Panc1 (cell line): ENCODE measurements at regions not wholly inside any gene's neighbourhood (a gene's known extent, or its start where the extent isn't known, plus 50 kb on each side); places are given as distances from the start of the nearest gene placed in this dataset.

ENCODE experiments used
- ATAC-seq: fragments of 200-7000 bp; cut with Tn5 transposase; 2 replicates; pipeline ENCODE4 v1.9.1; 2020; ENCODE audit warnings: mild to moderate bottlenecking, moderate library complexity
- BruUV-seq: library from RNA; stranded (reverse); fragments of 400-500 nt; replicated peaks from 2 replicates; lab custom pipeline; 2021; lab: Mats Ljungman, UMichigan
- CTCF ChIA-PET: fragments of 300-600 bp; sonication (Branson Sonifier 250); formaldehyde crosslinking; loops from one replicate; lab custom pipeline; 2022; ENCODE audit warnings: antibody characterized with exemption; lab: Charles Lee
- POLR2A ChIA-PET: fragments of 300-600 bp; sonication (Branson Sonifier 250); formaldehyde crosslinking; loops from one replicate; lab custom pipeline; 2022; ENCODE audit warnings: antibody characterized with exemption; lab: Charles Lee
- DNase-seq: peaks from one replicate; pipeline ENCODE4 v3.0.0-alpha.2; 2010; ENCODE audit warnings: low read depth, low spot score
- H3K27ac ChIP-seq: 2 replicates; pipeline ENCODE4 v1.5.1; 2011; ENCODE audit warnings: mild to moderate bottlenecking, low read length, inconsistent platforms
- H3K27me3 ChIP-seq: fragments of 200-500 bp; sonication (Bioruptor generic); 2 replicates; pipeline ENCODE4 v1.6.0; 2014; ENCODE audit warnings: low read length, inconsistent platforms; ENCODE audit not compliant: control insufficient read depth, insufficient read depth
- H3K36me3 ChIP-seq: fragments of 200-500 bp; sonication (Bioruptor generic); 2 replicates; pipeline ENCODE4 v1.5.1; 2014; ENCODE audit warnings: inconsistent platforms, mild to moderate bottlenecking, low read length, moderate library complexity; ENCODE audit not compliant: control insufficient read depth, insufficient read depth
- H3K4me1 ChIP-seq: 2 replicates; pipeline ENCODE4 v1.5.1; 2011; ENCODE audit warnings: inconsistent platforms, mild to moderate bottlenecking, low read length, moderate library complexity; ENCODE audit not compliant: control insufficient read depth, insufficient read depth
- H3K4me3 ChIP-seq, 2 experiments: 2 replicates each; pipeline ENCODE4 v1.5.1; 2011 to 2012; ENCODE audit warnings: low read depth in 2 of 2, low read length in 2 of 2, mild to moderate bottlenecking in 2 of 2, inconsistent platforms in 1 of 2, moderate library complexity in 1 of 2
- H3K9me3 ChIP-seq: fragments of 200-500 bp; sonication (Bioruptor generic); 2 replicates; pipeline ENCODE4 v1.5.1; 2014; ENCODE audit warnings: low read depth, mild to moderate bottlenecking, inconsistent platforms, low read length, moderate library complexity; ENCODE audit not compliant: control insufficient read depth, insufficient read depth
- POLR2AphosphoS5 ChIP-seq: IDR thresholded peaks from 2 replicates; pipeline ENCODE4 v1.6.1; 2012; ENCODE audit warnings: mild to moderate bottlenecking, low read depth, low read length, moderate library complexity
- SIN3A ChIP-seq: IDR thresholded peaks from 2 replicates; pipeline ENCODE4 v1.6.1; 2012; ENCODE audit warnings: low read depth, mild to moderate bottlenecking, low read length, moderate library complexity, borderline replicate concordance; ENCODE audit not compliant: insufficient read depth
- TCF7L2 ChIP-seq: IDR thresholded peaks from 2 replicates; pipeline ENCODE4 v1.6.1; 2011; ENCODE audit warnings: mild to moderate bottlenecking, low read depth, low read length, inconsistent platforms
- in situ Hi-C: cut with HindIII; loops from 2 replicates; pipeline ENCODE4 v1.10.0; 2016; ENCODE audit warnings: low sequenced_read_pairs, low pct_unique_long_range_greater_than_20kb
- intact Hi-C: fragments of 100-400 bp; cut with micrococcal nuclease; formaldehyde crosslinking; loops from one replicate; pipeline ENCODE4 v1.10.0; 2022; ENCODE audit not compliant: unreplicated experiment
- TF ChIP-seq, protein P1 (sequence below): fragments of 450-650 bp; IDR thresholded peaks from 2 replicates; pipeline ENCODE4 v1.5.1; 2017; ENCODE audit warnings: mild to moderate bottlenecking
- TF ChIP-seq, protein P2 (sequence below), 2 experiments: IDR thresholded peaks; 2 replicates each; pipeline ENCODE4 v1.6.1; 2011 to 2012; ENCODE audit warnings: low read depth in 2 of 2, control low read depth in 1 of 2, low read length in 1 of 2, mild to moderate bottlenecking in 1 of 2, moderate library complexity in 1 of 2; ENCODE audit not compliant: insufficient read depth in 1 of 2

DNA sequence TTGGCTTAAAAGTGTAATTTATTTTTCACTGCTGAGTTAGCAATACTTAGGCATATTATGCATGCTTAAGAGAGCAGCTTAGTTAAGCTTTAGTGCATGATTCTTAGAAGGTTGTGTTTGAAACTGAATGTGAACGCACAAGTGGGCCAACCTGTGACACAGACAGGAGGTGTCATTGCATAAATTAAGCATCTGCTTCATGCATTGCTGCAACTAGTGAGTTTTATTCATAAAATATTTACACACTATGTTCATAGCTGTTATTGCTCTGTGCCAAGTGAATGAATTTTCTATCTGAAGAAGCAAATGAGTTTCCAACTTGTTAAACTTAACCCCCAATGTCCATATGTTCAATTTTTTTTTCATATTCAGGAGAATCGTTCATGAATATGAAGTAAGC is 806.4 kb downstream of the GALR1 start:
- Histone ChIP-seq H3K4me3 (no peak overlapping the region), H3K36me3 (no peaks in the 10 kb centered on the region), H3K27ac (no peak overlapping the region), H3K9me3 (no peaks in the 10 kb centered on the region), H3K27me3 (peaks cover 6% of the 10 kb centered on the region; the same call in 1 of the 2 replicates), H3K4me1 (no peaks in the 10 kb centered on the region)
- no peak for ATAC-seq
- no peak for TF ChIP-seq TCF7L2
- TF ChIP-seq, protein P1, sequence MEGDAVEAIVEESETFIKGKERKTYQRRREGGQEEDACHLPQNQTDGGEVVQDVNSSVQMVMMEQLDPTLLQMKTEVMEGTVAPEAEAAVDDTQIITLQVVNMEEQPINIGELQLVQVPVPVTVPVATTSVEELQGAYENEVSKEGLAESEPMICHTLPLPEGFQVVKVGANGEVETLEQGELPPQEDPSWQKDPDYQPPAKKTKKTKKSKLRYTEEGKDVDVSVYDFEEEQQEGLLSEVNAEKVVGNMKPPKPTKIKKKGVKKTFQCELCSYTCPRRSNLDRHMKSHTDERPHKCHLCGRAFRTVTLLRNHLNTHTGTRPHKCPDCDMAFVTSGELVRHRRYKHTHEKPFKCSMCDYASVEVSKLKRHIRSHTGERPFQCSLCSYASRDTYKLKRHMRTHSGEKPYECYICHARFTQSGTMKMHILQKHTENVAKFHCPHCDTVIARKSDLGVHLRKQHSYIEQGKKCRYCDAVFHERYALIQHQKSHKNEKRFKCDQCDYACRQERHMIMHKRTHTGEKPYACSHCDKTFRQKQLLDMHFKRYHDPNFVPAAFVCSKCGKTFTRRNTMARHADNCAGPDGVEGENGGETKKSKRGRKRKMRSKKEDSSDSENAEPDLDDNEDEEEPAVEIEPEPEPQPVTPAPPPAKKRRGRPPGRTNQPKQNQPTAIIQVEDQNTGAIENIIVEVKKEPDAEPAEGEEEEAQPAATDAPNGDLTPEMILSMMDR = no peak
- no peak for TF ChIP-seq SIN3A
- TF ChIP-seq, protein P2, sequence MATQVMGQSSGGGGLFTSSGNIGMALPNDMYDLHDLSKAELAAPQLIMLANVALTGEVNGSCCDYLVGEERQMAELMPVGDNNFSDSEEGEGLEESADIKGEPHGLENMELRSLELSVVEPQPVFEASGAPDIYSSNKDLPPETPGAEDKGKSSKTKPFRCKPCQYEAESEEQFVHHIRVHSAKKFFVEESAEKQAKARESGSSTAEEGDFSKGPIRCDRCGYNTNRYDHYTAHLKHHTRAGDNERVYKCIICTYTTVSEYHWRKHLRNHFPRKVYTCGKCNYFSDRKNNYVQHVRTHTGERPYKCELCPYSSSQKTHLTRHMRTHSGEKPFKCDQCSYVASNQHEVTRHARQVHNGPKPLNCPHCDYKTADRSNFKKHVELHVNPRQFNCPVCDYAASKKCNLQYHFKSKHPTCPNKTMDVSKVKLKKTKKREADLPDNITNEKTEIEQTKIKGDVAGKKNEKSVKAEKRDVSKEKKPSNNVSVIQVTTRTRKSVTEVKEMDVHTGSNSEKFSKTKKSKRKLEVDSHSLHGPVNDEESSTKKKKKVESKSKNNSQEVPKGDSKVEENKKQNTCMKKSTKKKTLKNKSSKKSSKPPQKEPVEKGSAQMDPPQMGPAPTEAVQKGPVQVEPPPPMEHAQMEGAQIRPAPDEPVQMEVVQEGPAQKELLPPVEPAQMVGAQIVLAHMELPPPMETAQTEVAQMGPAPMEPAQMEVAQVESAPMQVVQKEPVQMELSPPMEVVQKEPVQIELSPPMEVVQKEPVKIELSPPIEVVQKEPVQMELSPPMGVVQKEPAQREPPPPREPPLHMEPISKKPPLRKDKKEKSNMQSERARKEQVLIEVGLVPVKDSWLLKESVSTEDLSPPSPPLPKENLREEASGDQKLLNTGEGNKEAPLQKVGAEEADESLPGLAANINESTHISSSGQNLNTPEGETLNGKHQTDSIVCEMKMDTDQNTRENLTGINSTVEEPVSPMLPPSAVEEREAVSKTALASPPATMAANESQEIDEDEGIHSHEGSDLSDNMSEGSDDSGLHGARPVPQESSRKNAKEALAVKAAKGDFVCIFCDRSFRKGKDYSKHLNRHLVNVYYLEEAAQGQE (IDR thresholded peaks at IDR 0.05; ENCODE audit: insufficient read depth in 1 of 2, low read depth in 2 of 2, low read length in 1 of 2) = no peak
- TF ChIP-seq POLR2AphosphoS5 = no peak
- no TSS peak for BruUV-seq
- CTCF ChIA-PET = no interaction called here
- intact Hi-C loops = no loop called here
- POLR2A ChIA-PET = no interaction called here
- in situ Hi-C loops = no loop called here
- DNase-seq = no peak

DNA sequence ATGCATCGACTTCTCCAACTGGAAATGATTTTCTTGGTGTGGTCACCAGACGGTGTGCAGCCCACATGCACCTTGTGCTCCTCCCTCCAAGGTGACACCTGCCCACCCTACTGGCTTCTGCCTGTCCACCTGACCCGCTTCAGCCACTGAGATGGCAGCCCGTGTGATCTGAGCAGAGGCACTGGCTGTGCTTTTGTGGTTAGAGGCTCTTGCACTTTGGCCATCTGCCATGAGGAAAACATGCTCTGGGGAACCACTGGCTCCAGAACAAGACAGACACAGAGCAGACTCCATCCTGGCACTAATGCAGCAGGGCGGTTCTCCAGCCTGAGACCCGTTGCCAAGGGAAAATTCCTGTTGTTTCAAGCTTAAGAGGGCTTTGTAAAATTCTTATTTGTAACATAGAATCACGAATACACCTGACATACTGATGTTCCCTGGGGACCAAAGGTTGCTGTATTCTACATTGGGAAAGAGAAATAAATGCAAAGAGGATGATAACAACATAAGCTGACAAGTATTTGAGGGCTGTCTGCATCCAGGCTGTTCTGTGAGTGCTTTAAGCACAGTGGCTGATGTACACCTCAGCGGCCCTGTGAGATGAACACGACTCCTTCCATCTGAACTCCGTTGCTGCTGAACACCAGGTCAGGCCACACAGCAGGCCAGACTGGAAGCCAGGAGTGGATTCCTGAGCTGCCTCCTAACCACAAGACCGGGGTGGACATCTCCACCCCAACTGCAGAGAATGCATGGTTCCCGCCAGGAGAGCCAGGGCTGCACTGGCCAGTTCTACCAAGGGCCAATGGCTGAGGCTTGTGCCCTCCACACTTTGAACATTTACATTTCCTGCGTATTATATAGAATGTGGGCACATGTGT is 820.4 kb downstream of the GALR1 start:
- no peak overlapping the region for H3K4me3 ChIP-seq
- H3K27me3 ChIP-seq = peaks cover 18% of the 10 kb centered on the region
- ATAC-seq (no peak), DNase-seq (no peak)
- no peak overlapping the region for H3K27ac ChIP-seq
- BruUV-seq = no TSS peak
- intact Hi-C loops = loop anchor here (5.0 kb wide), 1 partner anchor 917 kb away; no protein-coding TSS in a partner anchor
- H3K9me3 ChIP-seq = peaks cover 5% of the 10 kb centered on the region; the same call in 1 of the 2 replicates
- ChIA-PET CTCF (no interaction called here), POLR2A (no interaction called here)
- in situ Hi-C loops = no loop called here
- no peaks in the 10 kb centered on the region for H3K4me1 ChIP-seq
- H3K36me3 ChIP-seq = no peaks in the 10 kb centered on the region
- TF ChIP-seq, protein P1 = no peak
- TF ChIP-seq SIN3A (no peak), TCF7L2 (no peak), POLR2AphosphoS5 (no peak)
- TF ChIP-seq, protein P2 (IDR thresholded peaks at IDR 0.05; ENCODE audit: insufficient read depth in 1 of 2, low read depth in 2 of 2, low read length in 1 of 2) = no peak
